Body of pancreas (tissue), 4 donors: ENCODE measurements at regions not wholly inside any gene's neighbourhood (a gene's known extent, or its start where the extent isn't known, plus 50 kb on each side); places are given as distances from the start of the nearest gene placed in this dataset.

ENCODE experiments used
- POLR2A ChIP-seq, 3 donors: fragments of 450-650 bp; IDR thresholded peaks; one replicate each; pipeline ENCODE4 v1.6.1; 2016; ENCODE audit warnings: antibody characterized with exemption in 3 of 3, mild to moderate bottlenecking in 2 of 3
- TF ChIP-seq, protein P1 (sequence below), 7 experiments: fragments of 450-650 bp in 4 of 7; fragments of 200-600 bp in 3 of 7; sonication (generic) in 3 of 7; IDR thresholded peaks; one replicate each; pipeline ENCODE4 v1.5.1; 2016 to 2019; ENCODE audit warnings: antibody characterized with exemption in 7 of 7

DNA sequence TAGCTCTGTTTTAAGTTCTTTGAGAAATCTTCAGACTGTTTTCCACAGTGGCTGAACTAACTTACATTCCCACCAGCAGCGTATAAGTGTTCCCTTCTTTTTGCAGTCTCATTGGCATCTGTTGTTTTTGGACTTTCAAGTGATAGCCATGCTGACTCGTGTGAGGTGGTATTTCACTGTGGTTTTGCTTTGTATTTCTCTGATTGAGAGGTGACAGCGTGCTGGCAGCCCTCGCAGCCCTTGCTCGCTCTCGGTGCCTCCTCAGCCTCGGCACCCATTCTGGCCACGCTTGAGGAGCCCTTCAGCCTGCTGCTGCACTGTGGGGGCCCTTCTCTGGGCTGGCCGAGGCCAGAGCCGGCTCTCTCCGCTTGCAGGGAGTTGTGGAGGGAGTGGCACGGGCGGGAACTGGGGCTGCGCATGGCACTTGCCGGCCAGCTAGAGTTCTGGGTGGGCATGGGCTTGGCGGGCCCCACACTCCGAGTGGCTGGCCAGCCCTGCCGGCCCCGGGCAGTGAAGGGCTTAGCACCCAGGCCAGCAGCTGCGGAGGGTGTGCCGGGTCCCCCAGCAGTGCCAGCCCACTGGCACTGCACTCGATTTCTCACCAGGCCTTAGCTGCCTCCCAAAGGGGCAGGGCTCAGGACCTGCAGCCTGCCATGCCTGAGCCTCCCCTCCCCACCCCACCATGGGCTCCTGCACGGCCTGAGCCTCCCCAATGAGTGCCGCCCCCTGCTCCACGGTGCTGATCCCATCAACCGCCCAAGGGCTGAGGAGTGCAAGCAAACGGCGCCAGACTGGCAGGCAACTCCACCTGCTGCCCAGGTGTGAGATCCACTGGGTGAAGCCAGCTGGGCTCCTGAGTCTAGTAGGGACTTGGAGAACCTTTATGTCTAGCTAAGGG, 151.8 kb downstream of the IRS1 start:
- TF ChIP-seq, protein P1, sequence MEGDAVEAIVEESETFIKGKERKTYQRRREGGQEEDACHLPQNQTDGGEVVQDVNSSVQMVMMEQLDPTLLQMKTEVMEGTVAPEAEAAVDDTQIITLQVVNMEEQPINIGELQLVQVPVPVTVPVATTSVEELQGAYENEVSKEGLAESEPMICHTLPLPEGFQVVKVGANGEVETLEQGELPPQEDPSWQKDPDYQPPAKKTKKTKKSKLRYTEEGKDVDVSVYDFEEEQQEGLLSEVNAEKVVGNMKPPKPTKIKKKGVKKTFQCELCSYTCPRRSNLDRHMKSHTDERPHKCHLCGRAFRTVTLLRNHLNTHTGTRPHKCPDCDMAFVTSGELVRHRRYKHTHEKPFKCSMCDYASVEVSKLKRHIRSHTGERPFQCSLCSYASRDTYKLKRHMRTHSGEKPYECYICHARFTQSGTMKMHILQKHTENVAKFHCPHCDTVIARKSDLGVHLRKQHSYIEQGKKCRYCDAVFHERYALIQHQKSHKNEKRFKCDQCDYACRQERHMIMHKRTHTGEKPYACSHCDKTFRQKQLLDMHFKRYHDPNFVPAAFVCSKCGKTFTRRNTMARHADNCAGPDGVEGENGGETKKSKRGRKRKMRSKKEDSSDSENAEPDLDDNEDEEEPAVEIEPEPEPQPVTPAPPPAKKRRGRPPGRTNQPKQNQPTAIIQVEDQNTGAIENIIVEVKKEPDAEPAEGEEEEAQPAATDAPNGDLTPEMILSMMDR (IDR thresholded peaks at IDR 0.05): no peak
- no peak for TF ChIP-seq POLR2A (IDR thresholded peaks at IDR 0.05)
